HG02678 (cell line): ENCODE measurements at regions not wholly inside any gene's neighbourhood (a gene's known extent, or its start where the extent isn't known, plus 50 kb on each side); places are given as distances from the start of the nearest gene placed in this dataset.

Source experiments
- ATAC-seq: cut with Tn5 transposase; IDR thresholded peaks from one replicate; pipeline ENCODE4 v1.9.1; 2021; ENCODE audit warnings: mild to moderate bottlenecking, moderate library complexity; ENCODE audit not compliant: unreplicated experiment

DNA sequence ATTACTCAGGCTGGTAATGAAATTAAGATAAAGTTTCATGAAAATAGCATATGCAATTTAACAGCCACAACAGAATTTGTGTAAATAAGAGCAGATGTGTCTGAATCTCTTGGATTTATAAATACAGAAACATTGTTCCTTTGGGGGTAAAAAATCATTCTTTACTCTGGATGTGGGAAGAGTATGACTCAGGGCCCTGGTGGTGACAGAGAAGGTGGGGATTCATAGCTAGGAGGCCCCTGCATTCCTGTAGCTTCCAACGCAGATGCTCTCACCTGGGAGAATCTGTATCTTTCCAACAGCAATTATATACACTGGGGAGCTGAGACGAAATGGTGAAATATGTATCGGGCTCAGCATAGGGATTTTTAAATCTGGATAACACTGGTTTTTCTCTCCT lies 167.6 kb upstream of the CADPS start:
- no peak for ATAC-seq

DNA sequence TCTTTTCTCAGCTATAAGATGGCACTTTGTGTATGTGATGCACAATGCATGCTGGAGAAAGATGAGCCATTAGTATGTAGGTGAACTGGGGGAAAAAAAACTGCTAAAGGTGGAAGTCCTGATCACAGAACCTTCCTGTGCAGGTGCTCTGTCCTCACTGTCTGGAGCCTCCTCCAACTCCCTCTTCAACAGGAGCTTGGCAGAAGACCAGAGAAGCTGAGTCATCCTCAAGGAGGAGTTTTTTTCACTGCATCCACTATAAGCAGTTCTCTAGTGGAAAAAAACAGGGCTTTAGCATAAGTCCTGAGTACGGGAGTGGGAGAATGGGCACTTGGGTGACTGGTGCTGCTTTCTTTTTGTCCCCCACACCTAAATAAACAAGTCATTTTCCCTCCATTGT lies 168.4 kb upstream of the CADPS start:
- ATAC-seq = no peak

DNA sequence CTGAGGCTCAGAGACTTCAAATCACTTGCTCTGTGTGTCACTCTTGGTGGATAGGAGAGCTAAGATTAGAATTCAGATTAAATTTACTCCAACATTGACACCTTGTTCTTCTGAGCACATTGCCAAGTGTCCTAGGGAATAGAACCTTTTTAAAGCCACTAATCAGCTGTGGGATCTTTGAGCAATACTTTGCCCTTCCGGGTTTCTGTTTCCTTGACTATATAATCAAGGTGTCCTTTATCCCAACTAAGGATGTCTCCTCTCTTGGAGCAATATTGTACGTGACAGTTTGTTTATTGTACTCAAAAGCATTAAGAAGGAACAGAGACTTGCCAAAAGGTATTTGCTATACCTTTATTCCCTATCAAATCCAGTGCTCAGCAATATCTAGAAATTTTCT lies 170.9 kb upstream of the CADPS start:
- ATAC-seq = no peak

DNA sequence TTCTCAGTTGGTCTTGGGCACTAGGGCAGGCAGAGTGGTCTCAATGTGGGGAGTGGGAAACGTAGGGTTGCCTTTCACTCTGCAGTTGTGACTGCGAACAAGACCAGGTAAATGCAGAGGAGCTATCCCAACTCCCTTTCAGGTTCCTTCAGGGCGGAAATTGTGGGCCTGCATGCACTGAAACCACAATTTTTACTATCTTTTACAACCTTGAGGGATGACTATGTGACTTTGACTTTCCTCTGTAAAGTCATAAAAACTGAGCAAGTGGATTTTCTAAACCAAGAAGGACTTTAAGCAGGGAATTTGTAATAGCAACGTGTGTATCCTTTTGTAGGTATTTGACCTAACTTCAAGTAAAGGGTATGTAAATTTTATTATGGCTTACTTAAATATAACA lies 171.4 kb upstream of the CADPS start:
- ATAC-seq = no peak

DNA sequence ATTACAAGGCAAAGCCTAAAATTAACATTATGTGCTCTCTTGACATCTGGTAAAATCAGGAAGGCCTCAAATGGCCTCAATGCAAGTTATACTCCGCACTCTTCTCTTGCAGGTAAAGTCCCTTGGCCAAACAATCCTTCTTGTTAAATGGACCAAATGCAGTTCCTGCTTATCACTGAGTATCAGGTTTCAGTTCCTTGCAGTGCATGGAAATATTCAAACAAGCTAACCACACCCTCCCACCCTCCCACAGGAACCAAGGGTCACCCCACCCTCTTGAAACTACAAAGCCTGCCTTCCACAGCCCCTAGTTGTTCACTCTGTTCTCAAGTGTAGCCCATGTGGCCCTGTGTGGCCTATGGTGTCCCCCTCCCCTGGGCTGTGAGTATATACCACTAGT lies 171.9 kb upstream of the CADPS start:
- ATAC-seq = no peak

DNA sequence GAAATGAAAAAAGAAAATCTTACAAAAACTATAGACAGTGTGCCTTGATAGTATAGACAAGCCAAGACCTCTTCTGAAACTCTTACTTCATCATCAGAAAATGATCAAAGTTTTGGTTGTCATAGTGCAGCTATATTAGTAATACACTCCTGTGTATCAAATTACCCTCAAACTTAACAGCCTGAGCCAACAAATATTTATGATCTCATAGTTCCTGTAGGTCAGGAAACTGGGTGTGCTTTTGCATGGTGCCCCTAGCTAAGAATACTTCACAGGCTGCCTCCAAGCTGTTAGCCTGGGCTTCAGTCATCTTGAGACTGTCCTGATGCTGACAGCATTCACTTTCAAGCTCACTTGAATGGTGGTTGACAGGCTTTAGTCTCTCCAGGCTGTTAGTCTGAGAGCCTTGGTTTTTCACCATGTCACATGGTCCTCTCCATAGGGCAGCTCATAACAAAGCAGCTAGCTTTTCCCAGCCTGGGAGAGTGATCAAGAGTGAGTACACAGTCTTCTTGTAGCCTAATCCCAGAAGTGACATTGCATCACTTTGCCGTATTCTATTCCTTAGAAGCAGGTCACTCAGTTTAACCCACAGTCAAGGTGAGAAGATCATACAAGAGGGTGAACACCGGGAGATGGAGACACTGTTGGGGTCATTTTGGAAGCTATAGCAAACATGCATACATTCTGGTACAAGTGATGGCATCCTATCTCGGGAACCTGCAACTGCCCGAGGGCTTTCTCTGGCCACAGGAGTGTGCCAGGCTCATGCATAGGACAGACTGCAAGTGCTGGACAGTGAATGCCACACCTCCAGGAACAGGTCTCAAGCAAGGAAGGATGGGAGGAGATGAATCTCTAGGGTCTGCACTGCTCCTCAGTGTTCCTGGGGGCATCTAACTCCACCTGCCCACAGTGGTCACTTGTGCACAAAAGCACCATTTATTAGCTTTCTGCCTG lies 173.4 kb upstream of the CADPS start:
- no peak for ATAC-seq

DNA sequence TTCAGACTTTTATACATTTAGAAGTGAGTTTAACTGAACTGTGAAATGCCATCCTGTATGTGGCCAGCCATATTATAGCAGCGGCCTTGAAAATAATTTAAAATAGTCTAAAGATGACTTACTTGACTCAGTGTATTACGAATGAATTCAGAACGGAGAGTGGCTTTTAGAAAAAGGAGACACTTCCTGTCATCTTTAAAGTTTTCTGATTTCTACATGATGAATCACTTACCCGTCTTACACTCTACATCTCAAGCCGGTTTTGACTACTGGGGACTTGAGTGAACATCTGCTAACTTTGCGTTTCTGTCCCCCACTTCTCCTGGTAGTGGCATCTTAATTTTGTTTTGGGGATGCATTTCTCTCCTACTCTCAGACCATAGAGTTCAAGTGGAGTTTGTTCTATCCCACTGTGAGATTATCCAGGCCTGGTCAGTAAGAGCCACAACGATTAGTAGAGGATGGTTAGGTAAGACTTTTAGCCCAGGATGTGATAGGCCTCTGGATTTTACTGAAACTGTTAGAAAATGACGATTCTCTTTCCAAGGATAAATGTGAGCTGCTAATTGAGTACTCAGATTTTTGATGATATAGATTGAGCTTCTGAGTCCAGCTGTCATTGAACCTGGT lies 175.4 kb upstream of the CADPS start:
- no peak for ATAC-seq

DNA sequence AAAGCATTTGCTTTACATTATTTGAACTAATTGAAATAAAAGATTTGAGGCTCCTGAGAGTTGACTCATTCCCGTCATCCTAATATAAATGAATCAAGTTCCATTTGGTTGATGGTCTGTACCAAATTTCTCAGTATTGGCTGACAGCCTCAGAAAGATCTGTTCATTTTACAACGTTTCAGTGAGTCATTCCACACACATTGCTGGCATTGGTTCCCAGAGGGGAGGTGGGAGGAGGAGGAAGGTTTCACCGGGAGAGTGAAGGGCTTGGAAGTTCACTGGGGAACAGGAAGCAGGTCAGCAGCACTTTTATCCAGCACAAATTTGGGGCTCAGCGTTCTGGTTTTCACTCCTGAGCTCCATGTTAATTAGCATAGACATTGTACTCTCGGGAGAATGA lies 176.7 kb upstream of the CADPS start:
- no peak for ATAC-seq

DNA sequence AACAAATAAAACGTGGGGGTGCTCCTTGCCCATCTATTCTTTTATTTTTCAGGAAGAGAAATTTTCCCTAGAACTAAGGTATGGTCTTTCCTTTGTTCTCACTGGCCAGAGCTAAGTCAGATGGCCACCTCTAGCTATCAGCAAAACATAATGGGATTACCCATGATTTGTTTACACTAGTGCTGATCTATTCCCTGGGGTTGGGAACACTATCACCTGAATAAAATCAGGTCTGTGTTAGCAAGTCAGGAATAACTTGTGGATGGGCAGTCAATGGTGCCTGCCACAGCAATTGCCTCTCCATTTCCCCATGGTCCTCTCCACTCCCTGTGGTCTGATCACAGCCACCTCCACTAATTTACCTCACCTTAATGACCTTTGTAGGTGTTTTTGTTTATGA lies 181.7 kb upstream of the CADPS start:
- no peak for ATAC-seq

DNA sequence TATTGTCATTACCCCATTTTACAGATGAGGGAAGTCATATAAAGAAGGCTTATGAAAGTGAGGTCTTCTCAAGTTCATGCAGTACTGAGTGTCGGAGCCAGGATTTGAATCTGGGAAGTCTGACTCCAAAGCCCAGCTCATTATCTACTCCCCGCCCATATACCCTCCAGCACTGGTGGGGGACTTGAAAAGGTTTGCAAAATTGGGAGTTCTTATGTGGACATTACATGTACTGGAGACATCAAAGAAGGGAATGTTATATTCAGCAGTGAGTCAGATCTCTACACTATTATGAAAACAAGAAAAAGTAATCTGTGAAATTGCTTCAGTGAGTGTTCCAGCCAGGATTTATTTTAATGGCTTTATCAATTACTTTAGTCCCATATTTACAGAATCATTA lies 185.2 kb upstream of the CADPS start:
- ATAC-seq = no peak

DNA sequence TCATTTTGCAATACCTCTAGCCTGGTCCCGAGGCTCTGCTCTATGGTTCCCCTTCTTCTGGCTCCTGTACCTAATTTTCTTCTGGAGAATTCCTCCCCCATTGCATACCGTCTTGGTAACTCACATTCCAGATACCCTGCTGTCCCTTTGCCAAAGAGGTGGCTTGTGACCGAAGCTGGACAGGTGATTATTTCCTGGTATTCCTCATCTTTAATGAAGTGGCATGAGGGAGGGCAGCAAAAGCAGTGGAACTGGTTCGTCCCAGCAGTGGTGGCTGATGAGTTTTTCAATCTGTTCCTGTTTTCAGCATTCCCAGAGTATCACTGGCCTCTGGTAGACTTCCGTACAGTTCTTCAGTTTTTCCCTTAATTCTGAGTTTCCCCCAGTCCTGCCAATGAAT lies 186.2 kb upstream of the CADPS start:
- ATAC-seq = no peak

DNA sequence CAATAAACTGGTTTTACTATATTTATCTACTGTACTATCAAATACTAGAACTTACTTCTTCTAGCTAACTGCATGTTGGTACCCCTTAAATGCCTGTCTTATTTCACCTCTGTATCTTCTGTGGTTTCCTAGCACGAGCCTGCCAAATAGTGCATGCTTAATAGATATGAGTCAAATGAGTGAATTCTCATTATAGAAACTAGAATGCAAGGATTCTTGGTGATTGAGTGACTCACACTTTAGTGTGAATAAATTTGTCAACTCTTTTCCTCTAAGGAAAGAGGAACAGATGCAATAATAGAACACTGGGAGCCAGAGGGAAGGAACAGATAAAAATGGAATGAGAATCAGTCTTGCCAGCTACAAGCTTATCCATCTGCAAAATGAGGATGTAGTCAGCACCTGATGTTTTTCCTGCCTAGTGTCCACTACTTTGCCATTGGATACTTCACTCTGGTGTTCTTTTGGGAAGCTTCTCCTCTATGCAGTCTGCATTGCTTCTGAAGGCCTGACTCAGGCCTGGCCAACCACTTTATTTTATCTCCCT lies 189.1 kb upstream of the CADPS start:
- ATAC-seq = no peak

DNA sequence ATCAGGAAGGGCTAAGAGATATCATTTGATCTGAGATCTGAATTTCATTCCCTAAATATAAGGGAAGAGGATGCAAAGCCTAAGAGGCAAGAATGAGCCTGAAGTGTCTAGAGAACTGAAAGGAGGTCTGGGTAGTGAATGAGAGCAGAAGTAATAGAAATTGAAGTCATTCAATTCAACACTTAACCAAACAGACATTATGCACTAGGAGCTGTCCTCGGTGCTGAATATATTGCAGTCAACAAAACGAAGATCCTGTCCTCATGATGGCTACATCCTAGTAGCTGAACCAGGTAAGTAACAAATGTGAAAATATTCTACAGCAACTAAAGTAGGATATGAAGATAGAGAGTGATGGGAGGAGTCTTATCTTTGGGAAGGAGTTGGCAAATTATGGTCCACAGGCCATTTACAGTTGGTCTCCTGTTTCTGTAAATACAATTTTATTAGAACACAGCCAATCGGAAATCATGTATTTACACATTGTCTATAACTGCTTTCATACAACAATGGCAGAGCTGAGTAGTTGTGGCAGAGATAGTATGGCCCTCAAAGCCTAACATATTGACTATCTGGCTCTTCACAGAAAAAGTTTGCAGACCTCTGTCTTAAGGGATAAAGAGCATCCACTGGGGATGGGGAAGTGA lies 192.9 kb upstream of the CADPS start:
- ATAC-seq = no peak

DNA sequence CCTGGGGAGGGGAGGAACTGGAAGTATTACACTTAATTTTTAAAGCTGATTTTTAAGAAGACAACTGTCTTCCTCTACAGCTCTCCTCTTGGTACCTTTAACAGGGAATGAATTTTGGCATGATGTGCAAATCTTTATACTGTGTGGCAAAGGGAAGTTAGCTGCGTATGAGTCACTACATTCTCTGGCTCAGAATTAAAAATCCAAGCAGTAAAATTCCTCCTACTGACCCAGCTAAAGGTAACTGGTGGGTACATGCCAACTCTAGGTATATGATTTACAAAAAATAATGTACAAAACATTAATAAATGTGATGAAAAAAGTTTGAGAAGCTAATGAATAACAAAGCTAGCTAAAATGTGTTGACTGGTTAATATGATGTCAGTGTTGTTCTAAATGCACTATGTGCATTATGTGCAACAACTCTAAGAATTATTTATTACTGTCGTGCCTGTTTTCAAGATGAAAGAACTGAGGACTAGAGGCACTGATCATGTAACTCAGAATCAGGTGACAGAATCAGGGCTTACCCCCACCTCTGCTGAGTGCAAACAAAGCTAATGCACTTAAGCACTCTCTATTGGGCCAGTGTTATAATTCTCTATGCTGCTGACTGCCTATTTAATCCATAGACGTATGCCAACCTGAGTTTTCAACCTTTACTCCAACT lies 194.7 kb upstream of the CADPS start:
- ATAC-seq = no peak

DNA sequence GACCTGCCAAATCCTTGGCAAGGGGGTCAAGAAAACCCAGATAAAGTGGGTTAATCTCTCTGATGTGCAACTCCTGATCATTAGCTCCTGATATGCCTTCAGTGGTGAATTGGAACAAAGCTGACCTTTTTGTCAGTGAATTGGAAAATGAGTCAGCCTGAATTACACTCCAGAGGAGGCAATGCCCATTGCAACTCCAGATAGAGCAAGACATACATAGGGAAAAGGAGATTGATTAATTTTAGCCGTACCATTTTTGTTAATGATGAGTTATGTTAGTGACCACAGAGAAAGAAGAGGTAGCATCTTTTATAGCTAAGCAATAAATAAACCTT lies 195.2 kb upstream of the CADPS start:
- ATAC-seq = no peak

DNA sequence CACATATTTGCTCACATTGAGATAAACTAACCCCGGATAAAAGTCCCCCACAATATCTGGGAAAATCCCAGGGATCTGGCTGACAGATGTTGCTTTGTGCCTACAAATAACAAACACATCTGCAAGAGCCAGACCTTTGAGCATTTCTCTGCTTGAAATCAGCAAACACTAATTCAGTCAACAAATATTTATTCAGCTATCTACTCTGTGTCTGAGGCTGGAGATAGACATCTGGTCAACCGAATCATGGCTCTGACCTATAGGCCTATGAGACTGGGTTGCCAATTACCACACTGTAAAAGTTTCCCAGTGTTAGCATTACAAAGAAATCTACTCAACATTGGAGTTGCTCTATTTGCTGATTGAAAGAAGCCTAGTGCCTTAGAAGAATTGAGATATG lies 201.1 kb upstream of the CADPS start:
- ATAC-seq = no peak

DNA sequence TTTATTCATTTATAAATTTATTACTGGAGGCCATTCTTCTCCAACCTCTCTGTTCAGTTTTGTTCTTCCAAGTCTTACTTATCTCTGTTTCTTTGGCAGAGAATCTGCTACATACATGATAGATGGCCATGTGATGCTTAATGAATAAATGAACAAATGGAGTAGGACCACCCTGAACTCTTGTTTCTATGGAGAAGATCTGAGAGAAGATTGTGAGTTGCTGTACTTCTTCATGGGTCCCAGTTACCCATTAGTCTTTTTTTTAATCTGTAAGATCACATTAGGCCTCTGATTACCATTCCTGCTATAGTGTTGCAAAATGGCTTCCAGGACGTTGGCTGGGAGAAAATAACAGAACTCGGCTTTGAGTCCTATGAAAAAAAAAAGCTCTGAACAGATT lies 191.9 kb upstream of the SYNPR start:
- no peak for ATAC-seq

DNA sequence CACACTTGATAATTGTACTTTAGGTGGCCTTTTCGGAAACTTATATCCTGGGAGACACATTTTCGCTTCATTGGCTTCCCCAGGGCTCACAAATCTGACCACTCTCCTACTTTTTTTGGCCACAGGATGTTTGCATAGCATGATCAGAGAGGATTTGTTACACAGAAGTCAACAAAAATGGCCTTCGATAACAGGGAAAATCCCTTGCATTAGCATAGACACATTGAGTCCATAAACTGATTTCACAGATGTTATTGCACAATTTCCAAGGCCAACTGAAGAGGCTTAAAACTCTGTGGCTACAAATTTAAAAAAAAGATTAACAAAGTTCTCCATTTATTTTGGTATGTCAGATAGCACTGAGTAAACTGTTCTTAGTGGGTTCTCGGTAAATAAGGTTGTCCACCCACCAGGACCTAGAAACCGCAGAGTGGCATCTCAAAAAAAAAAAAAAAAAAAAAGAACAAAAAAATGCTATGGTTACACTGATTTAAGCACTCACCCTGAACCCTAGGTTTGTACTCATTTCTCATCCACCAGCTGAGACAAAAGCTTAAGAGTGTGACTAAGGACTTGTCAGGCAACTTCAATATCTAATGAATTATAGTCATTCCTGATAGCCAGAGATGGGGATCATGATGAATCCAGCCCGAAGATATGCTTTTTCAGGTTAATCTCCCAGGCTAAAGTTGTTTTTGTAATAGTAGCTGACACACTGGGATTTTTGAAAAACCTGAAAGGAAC lies 188.9 kb upstream of the SYNPR start:
- no peak for ATAC-seq

DNA sequence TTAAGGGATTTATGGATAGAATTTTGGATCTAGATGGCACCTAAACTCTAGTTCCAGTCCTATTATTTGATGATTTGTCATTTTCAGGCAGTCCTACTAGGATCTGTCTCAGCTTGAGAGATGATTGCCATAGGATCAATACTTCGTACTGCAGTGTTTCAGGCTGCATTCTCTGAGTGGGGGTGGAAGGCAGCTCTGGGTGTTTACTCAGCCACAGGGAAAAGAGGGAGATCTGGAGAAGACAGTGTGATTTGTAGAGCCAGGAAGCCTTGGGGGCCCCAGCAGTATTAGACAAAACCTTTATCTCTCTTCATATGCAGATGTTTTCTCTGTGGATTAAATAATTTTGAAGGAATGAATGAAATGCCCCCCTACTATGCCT lies 188.4 kb upstream of the SYNPR start:
- no peak for ATAC-seq

DNA sequence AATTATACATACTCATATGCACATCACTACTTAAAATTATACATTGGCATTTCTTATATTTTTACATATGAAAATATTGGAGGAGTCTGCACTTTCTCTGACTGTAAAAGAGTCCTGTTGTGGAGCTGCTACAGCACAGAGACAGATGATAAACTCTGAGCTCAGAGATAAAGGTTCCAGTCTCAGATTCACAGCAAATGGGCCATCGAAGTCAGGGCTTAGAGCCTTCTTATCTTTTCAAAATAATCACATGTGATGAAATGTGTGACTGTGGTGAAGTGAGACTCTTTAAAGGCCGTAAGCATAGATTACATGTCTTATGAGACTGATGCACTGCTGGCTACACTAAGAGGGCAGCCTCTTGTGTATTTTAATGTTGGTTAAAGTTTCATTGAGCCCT lies 187.5 kb upstream of the SYNPR start:
- ATAC-seq = no peak

DNA sequence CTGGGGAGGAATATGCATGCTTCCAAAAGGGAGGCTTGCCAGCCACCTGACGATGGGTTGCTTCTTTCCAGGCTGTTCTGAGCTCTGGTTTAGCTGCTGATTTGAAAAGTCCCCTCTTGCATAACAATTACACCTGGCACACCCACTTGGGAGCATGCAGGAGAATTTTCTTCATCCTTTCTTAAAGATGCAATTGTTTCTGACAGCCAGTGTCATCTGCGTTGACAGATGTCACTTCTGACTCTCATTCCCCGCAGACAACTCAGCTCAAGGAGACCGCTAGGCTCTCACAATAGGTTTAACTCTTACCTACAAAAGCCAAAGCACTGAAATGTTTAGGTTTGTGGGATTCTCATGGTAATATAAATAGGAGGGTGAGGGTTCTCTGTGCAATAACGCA lies 185.6 kb upstream of the SYNPR start:
- no peak for ATAC-seq
